ENCODE measurements at regions not wholly inside any gene's neighbourhood (a gene's known extent, or its start where the extent isn't known, plus 50 kb on each side); places are given as distances from the start of the nearest gene placed in this dataset.

GRCh38 chr1:81470275-81470674, 330.5 kb upstream of the ADGRL2 start:
- no peak for DNase-seq

- DNase-seq = no peak
Observed at GRCh38 chr1:81467383-81467782, 333.4 kb upstream of the ADGRL2 start.

- no peak for DNase-seq
Observed at GRCh38 chr1:81466961-81467360, 333.8 kb upstream of the ADGRL2 start.

- DNase-seq = no peak
Observed at GRCh38 chr1:81463936-81464837, 336.5 kb upstream of the ADGRL2 start.

GRCh38 chr1:81459043-81459442, 341.7 kb upstream of the ADGRL2 start:
- DNase-seq = no peak

- DNase-seq = no peak
Observed at GRCh38 chr1:81458186-81458585, 342.5 kb upstream of the ADGRL2 start.

- no peak for DNase-seq
Observed at GRCh38 chr1:81455481-81455880, 345.3 kb upstream of the ADGRL2 start.

GRCh38 chr1:81453971-81454370, 346.8 kb upstream of the ADGRL2 start:
- no peak for DNase-seq

GRCh38 chr1:81453367-81453703, 347.4 kb upstream of the ADGRL2 start:
- no peak for DNase-seq

- no peak for DNase-seq
Observed at GRCh38 chr1:81452693-81453366, 347.9 kb upstream of the ADGRL2 start.

- no peak for DNase-seq
Observed at GRCh38 chr1:81449786-81450185, 350.9 kb upstream of the ADGRL2 start.

- no peak for DNase-seq
Observed at GRCh38 chr1:81446000-81446669, 354.6 kb upstream of the ADGRL2 start.

GRCh38 chr1:81443288-81443687, 357.4 kb upstream of the ADGRL2 start:
- DNase-seq = no peak

GRCh38 chr1:81439046-81439823, 361.5 kb upstream of the ADGRL2 start:
- DNase-seq = no peak

- DNase-seq = no peak
Observed at GRCh38 chr1:81437649-81438048, 363.1 kb upstream of the ADGRL2 start.

- no peak for DNase-seq
Observed at GRCh38 chr1:81437213-81437612, 363.5 kb upstream of the ADGRL2 start.

- DNase-seq = no peak
Observed at GRCh38 chr1:81435175-81435574, 365.6 kb upstream of the ADGRL2 start.

- DNase-seq = no peak
Observed at GRCh38 chr1:81433676-81434075, 367.1 kb upstream of the ADGRL2 start.

- no peak for DNase-seq
Observed at GRCh38 chr1:81432654-81433109, 368.1 kb upstream of the ADGRL2 start.

GRCh38 chr1:81432059-81432458, 368.7 kb upstream of the ADGRL2 start:
- DNase-seq = no peak

- no peak for DNase-seq
Observed at GRCh38 chr1:81431624-81432000, 369.1 kb upstream of the ADGRL2 start.

GRCh38 chr1:81430955-81431623, 369.6 kb upstream of the ADGRL2 start:
- DNase-seq = no peak
